Esophagus muscularis mucosa (tissue), 3 donors: ENCODE measurements at regions not wholly inside any gene's neighbourhood (a gene's known extent, or its start where the extent isn't known, plus 50 kb on each side); places are given as distances from the start of the nearest gene placed in this dataset.

Experiments used
- CTCF ChIP-seq, 3 experiments: fragments of 200-600 bp in 2 of 3; fragments of 450-650 bp in 1 of 3; sonication (generic) in 2 of 3; IDR thresholded peaks; one replicate each; pipeline ENCODE4 v1.5.1; 2017 to 2019; ENCODE audit warnings: antibody characterized with exemption in 3 of 3, mild to moderate bottlenecking in 2 of 3, moderate library complexity in 1 of 3
- EP300 ChIP-seq: sonication (generic); formaldehyde crosslinking; IDR thresholded peaks from one replicate; pipeline ENCODE4 v1.6.1; 2017; ENCODE audit warnings: antibody characterized with exemption

GRCh38 chr2:147512206-147512605, 332.6 kb upstream of the ACVR2A start:
- TF ChIP-seq EP300 = no peak
- no peak for TF ChIP-seq CTCF (IDR thresholded peaks at IDR 0.05)
